ENCODE measurements at regions not wholly inside any gene's neighbourhood (a gene's known extent, or its start where the extent isn't known, plus 50 kb on each side); places are given as distances from the start of the nearest gene placed in this dataset.
"Not testable (repeated sequence)": the region's sequence is repeated elsewhere in the genome, so short reads cannot be mapped to it uniquely, and the experiment has no call there.

- TF ChIP-seq CTCF, POLR2A (IDR thresholded peaks at IDR 0.05): not testable (repeated sequence)
These were observed 58.7 kb upstream of the ZNF519 start for GRCh38 chr18:14190776-14191442.

Data from esophagus squamous epithelium (tissue), 4 donors.